H1 (cell line): ENCODE measurements at regions not wholly inside any gene's neighbourhood (a gene's known extent, or its start where the extent isn't known, plus 50 kb on each side); places are given as distances from the start of the nearest gene placed in this dataset.

Experiments
- CTCF ChIA-PET: fragments of 300-600 bp; sonication (Branson Sonifier 250); formaldehyde crosslinking; loops from one replicate; lab custom pipeline; 2021; ENCODE audit not compliant: partially characterized antibody; lab: Charles Lee
- POLR2A ChIA-PET: fragments of 300-600 bp; sonication (Branson Sonifier 250); formaldehyde crosslinking; loops from one replicate; lab custom pipeline; 2021; ENCODE audit warnings: inconsistent platforms; ENCODE audit not compliant: partially characterized antibody; lab: Charles Lee
- DNase-seq, 2 experiments: peaks; one replicate each; pipeline versions ENCODE4 v3.0.0 to v3.0.0-alpha.2; 2010 to 2022; ENCODE audit warnings: low spot score in 2 of 2, low read depth in 1 of 2, mixed read lengths in 1 of 2
- FAIRE-seq: peaks from 2 replicates; lab custom pipeline; 2011; peaks lifted over from hg19 to GRCh38; lab: Jason Lieb, UNC
- H2AFZ ChIP-seq: 2 replicates; pipeline ENCODE4 v1.8.1; 2012; ENCODE audit warnings: low read length, inconsistent platforms
- H2AK5ac ChIP-seq: 2 replicates; pipeline ENCODE4 v1.6.1; 2013; ENCODE audit warnings: low read depth, low read length
- H2BK120ac ChIP-seq: replicated peaks from 2 replicates; pipeline ENCODE3; 2013; ENCODE audit warnings: low read depth, low read length, inconsistent platforms
- H2BK12ac ChIP-seq: 2 replicates; pipeline ENCODE4 v1.6.1; 2013; ENCODE audit warnings: low read depth, low read length
- H2BK15ac ChIP-seq: 2 replicates; pipeline ENCODE4 v1.6.1; 2013; ENCODE audit warnings: low read length
- H2BK20ac ChIP-seq: 2 replicates; pipeline ENCODE4 v1.6.1; 2013; ENCODE audit warnings: low read length
- H2BK5ac ChIP-seq: 2 replicates; pipeline ENCODE4 v1.6.1; 2013; ENCODE audit warnings: low read depth, low read length
- H3K14ac ChIP-seq: 2 replicates; pipeline ENCODE4 v1.6.1; 2013; ENCODE audit warnings: inconsistent platforms; ENCODE audit not compliant: insufficient read length
- H3K18ac ChIP-seq: 2 replicates; pipeline ENCODE4 v1.6.1; 2013; ENCODE audit warnings: low read length; ENCODE audit errors: extremely low read depth
- H3K23ac ChIP-seq: 2 replicates; pipeline ENCODE4 v1.6.1; 2013; ENCODE audit warnings: inconsistent platforms; ENCODE audit not compliant: insufficient read length
- H3K23me2 ChIP-seq: 2 replicates; pipeline ENCODE4 v1.6.1; 2013; ENCODE audit warnings: low read depth, low read length
- H3K27ac ChIP-seq: 2 replicates; pipeline ENCODE4 v1.6.1; 2011; ENCODE audit warnings: low read depth, low read length, inconsistent platforms
- H3K27me3 ChIP-seq, 4 experiments: replicated peaks in 1 of 4; 1 replicate in 1 of 4; 2 replicates in 3 of 4; pipeline versions ENCODE4 v1.6.1 to v1.8.1; 2011 to 2013; ENCODE audit warnings: low read length in 3 of 4, mild to moderate bottlenecking in 3 of 4, inconsistent platforms in 2 of 4, mixed read lengths in 2 of 4, moderate library complexity in 1 of 4; ENCODE audit not compliant: control insufficient read depth in 3 of 4, insufficient read depth in 3 of 4; ENCODE audit errors: extremely low read depth in 1 of 4
- H3K36me3 ChIP-seq, 4 experiments: 2 replicates each; pipeline versions ENCODE4 v1.6.1 to v1.8.1; 2011 to 2013; ENCODE audit warnings: mild to moderate bottlenecking in 4 of 4, low read length in 3 of 4, moderate library complexity in 2 of 4, control low read depth in 1 of 4, inconsistent platforms in 1 of 4; ENCODE audit not compliant: insufficient read depth in 4 of 4, control insufficient read depth in 2 of 4
- H3K4ac ChIP-seq: replicated peaks from 2 replicates; pipeline ENCODE3; 2013; ENCODE audit warnings: low read length, low read depth, mixed read lengths, inconsistent platforms; ENCODE audit not compliant: insufficient read length
- H3K4me1 ChIP-seq, 4 experiments: replicated peaks in 1 of 4; 1 replicate in 1 of 4; 2 replicates in 3 of 4; pipeline versions ENCODE4 v1.6.1 to v1.8.1; 2011 to 2013; ENCODE audit warnings: low read length in 3 of 4, inconsistent platforms in 2 of 4, mixed read lengths in 1 of 4; ENCODE audit not compliant: insufficient read depth in 4 of 4, control insufficient read depth in 3 of 4
- H3K4me2 ChIP-seq, 2 experiments: 2 replicates each; pipeline versions ENCODE4 v1.6.1 to v1.8.1; 2011 to 2013; ENCODE audit warnings: low read depth in 2 of 2, low read length in 2 of 2, control low read depth in 1 of 2, inconsistent platforms in 1 of 2, mild to moderate bottlenecking in 1 of 2; ENCODE audit not compliant: insufficient read depth in 1 of 2
- H3K4me3 ChIP-seq, 4 experiments: fragments of 200-600, 300-600 bp in 1 of 4; sonication (generic), shearing (Covaris generic), sonication (Bioruptor Twin) in 1 of 4; 2 replicates each; pipeline versions ENCODE4 v1.5.1 to v1.8.1; 2011 to 2016; ENCODE audit warnings: low read length in 4 of 4, low read depth in 3 of 4, control low read depth in 2 of 4, inconsistent platforms in 2 of 4, mild to moderate bottlenecking in 2 of 4, mixed read lengths in 1 of 4, moderate library complexity in 1 of 4; ENCODE audit not compliant: insufficient read depth in 2 of 4; ENCODE audit errors: extremely low read depth in 1 of 4
- H3K56ac ChIP-seq: replicated peaks from 2 replicates; pipeline ENCODE3; 2013; ENCODE audit warnings: low read depth, mild to moderate bottlenecking, mixed read lengths, low read length, inconsistent platforms; ENCODE audit not compliant: insufficient read length
- H3K79me1 ChIP-seq: 2 replicates; pipeline ENCODE4 v1.6.1; 2013; ENCODE audit warnings: low read depth, low read length, control low read depth
- H3K79me2 ChIP-seq, 2 experiments: 2 replicates each; pipeline versions ENCODE4 v1.6.1 to v1.8.1; 2012 to 2013; ENCODE audit warnings: low read length in 2 of 2, mild to moderate bottlenecking in 2 of 2, inconsistent platforms in 1 of 2; ENCODE audit not compliant: insufficient read depth in 2 of 2, control insufficient read depth in 1 of 2
- H3K9ac ChIP-seq, 4 experiments: replicated peaks in 1 of 4; 1 replicate in 1 of 4; 2 replicates in 3 of 4; pipeline versions ENCODE4 v1.6.1 to v1.8.1; 2011 to 2013; ENCODE audit warnings: low read depth in 3 of 4, low read length in 3 of 4, control low read depth in 2 of 4, mild to moderate bottlenecking in 2 of 4, moderate library complexity in 2 of 4, inconsistent platforms in 1 of 4; ENCODE audit errors: extremely low read depth in 1 of 4
- H3K9me3 ChIP-seq, 2 experiments: 2 replicates each; pipeline versions ENCODE4 v1.6.1 to v1.8.1; 2012 to 2013; ENCODE audit warnings: mild to moderate bottlenecking in 2 of 2, moderate library complexity in 2 of 2, control low read depth in 1 of 2, inconsistent platforms in 1 of 2, low read depth in 1 of 2, low read length in 1 of 2, mixed read lengths in 1 of 2; ENCODE audit not compliant: insufficient read depth in 2 of 2
- H4K20me1 ChIP-seq, 2 experiments: replicated peaks in 1 of 2; 2 replicates each; pipeline versions ENCODE3 to v1.8.1; 2011 to 2013; ENCODE audit warnings: inconsistent platforms in 2 of 2, low read length in 2 of 2, mild to moderate bottlenecking in 1 of 2; ENCODE audit not compliant: insufficient read depth in 2 of 2, control insufficient read depth in 1 of 2
- H4K5ac ChIP-seq: 2 replicates; pipeline ENCODE4 v1.6.1; 2013; ENCODE audit warnings: low read length, low read depth, mixed read lengths, inconsistent platforms; ENCODE audit not compliant: insufficient read length
- H4K8ac ChIP-seq: 2 replicates; pipeline ENCODE4 v1.8.0; 2013; ENCODE audit warnings: mild to moderate bottlenecking, moderate library complexity, low read length, inconsistent platforms; ENCODE audit not compliant: insufficient read depth; ENCODE audit errors: extremely low read depth
- H4K91ac ChIP-seq: replicated peaks from 2 replicates; pipeline ENCODE3; 2013; ENCODE audit warnings: low read length, mixed read lengths, inconsistent platforms; ENCODE audit not compliant: insufficient read length
- BCL11A ChIP-seq, 2 experiments: IDR thresholded peaks; one replicate each; pipeline ENCODE4 v1.6.1; 2011; ENCODE audit warnings: low read depth in 2 of 2, low read length in 2 of 2, mild to moderate bottlenecking in 2 of 2
- CBX8 ChIP-seq: fragments of 300-800, 300-1000 bp; sonication (generic); IDR thresholded peaks from 2 replicates; pipeline ENCODE4 v1.7.1; 2016; ENCODE audit warnings: low read depth, low read length, borderline replicate concordance
- EGR1 ChIP-seq: IDR thresholded peaks from 2 replicates; pipeline ENCODE4 v1.6.1; 2011; ENCODE audit warnings: low read depth, low read length, borderline replicate concordance
- HDAC2 ChIP-seq, 2 experiments: fragments of 300-600 bp in 1 of 2; sonication (generic) in 1 of 2; IDR thresholded peaks; 2 replicates each; pipeline ENCODE4 v1.6.1; 2011 to 2012; ENCODE audit warnings: low read depth in 2 of 2, low read length in 2 of 2, mild to moderate bottlenecking in 2 of 2, moderate library complexity in 2 of 2, borderline replicate concordance in 1 of 2, inconsistent platforms in 1 of 2
- JUN ChIP-seq: IDR thresholded peaks from 2 replicates; pipeline ENCODE4 v1.6.1; 2011; ENCODE audit warnings: low read depth, mild to moderate bottlenecking, improper control_type of control experiment, low read length
- JUND ChIP-seq: IDR thresholded peaks from 2 replicates; pipeline ENCODE4 v1.6.1; 2011; ENCODE audit warnings: mild to moderate bottlenecking, improper control_type of control experiment, low read length
- POLR2AphosphoS5 ChIP-seq: IDR thresholded peaks from 2 replicates; pipeline ENCODE4 v1.6.1; 2011; ENCODE audit warnings: low read depth, low read length
- RAD21 ChIP-seq, 2 experiments: IDR thresholded peaks in 1 of 2; conservative IDR thresholded peaks in 1 of 2; 2 replicates each; pipeline ENCODE4 v1.6.1; 2011; ENCODE audit warnings: low read depth in 2 of 2, low read length in 2 of 2, improper control_type of control experiment in 1 of 2, inconsistent platforms in 1 of 2, mild to moderate bottlenecking in 1 of 2, moderate library complexity in 1 of 2
- SIN3A ChIP-seq, 2 experiments: IDR thresholded peaks in 1 of 2; conservative IDR thresholded peaks in 1 of 2; 2 replicates each; pipeline ENCODE4 v1.6.1; 2011 to 2012; ENCODE audit warnings: low read length in 2 of 2, improper control_type of control experiment in 1 of 2, low read depth in 1 of 2, mild to moderate bottlenecking in 1 of 2
- SP4 ChIP-seq: IDR thresholded peaks from 2 replicates; pipeline ENCODE4 v1.6.1; 2012; ENCODE audit warnings: low read length, inconsistent platforms
- WGBS, 2 experiments: shearing (Covaris generic) in 1 of 2; methylation state at CpG; one replicate each; pipeline versions ENCODE4 v1.1.6 to v1.1.7; 2013 to 2015; ENCODE audit warnings: low lambda C conversion rate in 2 of 2, mixed read lengths in 2 of 2, inconsistent platforms in 1 of 2, low coverage in 1 of 2, missing lambda C conversion rate in 1 of 2; ENCODE audit not compliant: insufficient replicate concordance in 2 of 2, insufficient coverage in 1 of 2, insufficient read length in 1 of 2; ENCODE audit errors: extremely low coverage in 1 of 2, missing lambda C conversion rate in 1 of 2; 5-methylcytosine and 5-hydroxymethylcytosine counted together
- TF ChIP-seq, protein P1 (sequence below), 3 experiments: IDR thresholded peaks; 1 replicate in 2 of 3; 2 replicates in 1 of 3; pipeline versions ENCODE4 v1.5.1 to v1.6.1; 2011; ENCODE audit warnings: low read length in 3 of 3, mild to moderate bottlenecking in 3 of 3, inconsistent platforms in 2 of 3, low read depth in 1 of 3, moderate library complexity in 1 of 3; ENCODE audit not compliant: insufficient read depth in 1 of 3; ENCODE audit errors: control extremely low read depth in 1 of 3

DNA sequence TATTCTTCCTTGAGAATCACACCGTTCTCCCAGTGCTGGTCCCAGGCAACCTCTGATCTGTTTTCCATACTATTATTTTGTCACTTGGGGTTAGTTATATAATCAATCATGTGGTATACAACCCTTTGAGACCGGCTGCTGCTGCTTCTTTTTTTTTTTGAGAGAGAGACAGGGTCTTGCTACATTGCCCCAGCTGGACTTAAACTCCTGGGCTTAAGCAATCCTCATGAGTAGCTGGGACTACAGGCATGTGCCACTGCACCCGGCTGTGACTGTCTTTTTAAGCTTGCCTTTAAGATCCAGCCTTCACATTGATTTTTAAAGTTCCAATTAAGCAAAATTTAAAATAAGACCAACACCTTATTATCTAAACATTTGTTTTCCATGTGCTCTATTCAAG is 86.7 kb upstream of the EXOC1L start:
- WGBS, 2 experiments: 91% methylated on average over 3 of the region's 3 CpGs; no CpG with 5 or more reads in 1 of the 2 experiments
- H4K91ac ChIP-seq: no peak overlapping the region
- no peak overlapping the region for H3K4me2 ChIP-seq
- H3K4ac ChIP-seq: no peak overlapping the region
- no peaks in the 10 kb centered on the region for H4K20me1 ChIP-seq
- no peak overlapping the region for H3K18ac ChIP-seq
- no peaks in the 10 kb centered on the region for H3K23me2 ChIP-seq
- H3K9me3 ChIP-seq: no peaks in the 10 kb centered on the region
- no peaks in the 10 kb centered on the region for H3K27me3 ChIP-seq
- no peak overlapping the region for H2BK12ac ChIP-seq
- CTCF ChIA-PET: no interaction called here
- no peak overlapping the region for H3K56ac ChIP-seq
- H3K79me2 ChIP-seq: no peaks in the 10 kb centered on the region
- H4K8ac ChIP-seq: no peak overlapping the region
- no peaks in the 10 kb centered on the region for H3K4me1 ChIP-seq
- no peak overlapping the region for H3K9ac ChIP-seq
- POLR2A ChIA-PET: no interaction called here
- H3K36me3 ChIP-seq: no peaks in the 10 kb centered on the region
- no peak overlapping the region for H2BK15ac ChIP-seq
- no peak overlapping the region for H2BK120ac ChIP-seq
- no peak overlapping the region for H3K23ac ChIP-seq
- no peak overlapping the region for H2AK5ac ChIP-seq
- no peak overlapping the region for H2BK5ac ChIP-seq
- H3K27ac ChIP-seq: no peak overlapping the region
- DNase-seq (no peak), FAIRE-seq (no peak)
- no peak overlapping the region for H2BK20ac ChIP-seq
- no peak overlapping the region for H3K4me3 ChIP-seq
- no peak overlapping the region for H4K5ac ChIP-seq
- H3K14ac ChIP-seq: no peak overlapping the region
- no peak overlapping the region for H2AFZ ChIP-seq
- no peaks in the 10 kb centered on the region for H3K79me1 ChIP-seq
- TF ChIP-seq HDAC2 (IDR thresholded peaks at IDR 0.05; ENCODE audit: borderline replicate concordance in 1 of 2, low read depth in 2 of 2, low read length in 2 of 2) (no peak), CBX8 (no peak), JUN (no peak), POLR2AphosphoS5 (no peak), JUND (no peak), BCL11A (IDR thresholded peaks at IDR 0.05; ENCODE audit: low read depth in 2 of 2, low read length in 2 of 2) (no peak), EGR1 (no peak), SIN3A (conservative IDR thresholded peaks at IDR 0.05 in 1 of 2, IDR thresholded peaks at IDR 0.05 in 1 of 2; ENCODE audit: low read depth in 1 of 2, low read length in 2 of 2) (no peak), SP4 (no peak), RAD21 (IDR thresholded peaks at IDR 0.05 in 1 of 2, conservative IDR thresholded peaks at IDR 0.05 in 1 of 2; ENCODE audit: low read depth in 2 of 2, low read length in 2 of 2) (no peak)
- TF ChIP-seq, protein P1, sequence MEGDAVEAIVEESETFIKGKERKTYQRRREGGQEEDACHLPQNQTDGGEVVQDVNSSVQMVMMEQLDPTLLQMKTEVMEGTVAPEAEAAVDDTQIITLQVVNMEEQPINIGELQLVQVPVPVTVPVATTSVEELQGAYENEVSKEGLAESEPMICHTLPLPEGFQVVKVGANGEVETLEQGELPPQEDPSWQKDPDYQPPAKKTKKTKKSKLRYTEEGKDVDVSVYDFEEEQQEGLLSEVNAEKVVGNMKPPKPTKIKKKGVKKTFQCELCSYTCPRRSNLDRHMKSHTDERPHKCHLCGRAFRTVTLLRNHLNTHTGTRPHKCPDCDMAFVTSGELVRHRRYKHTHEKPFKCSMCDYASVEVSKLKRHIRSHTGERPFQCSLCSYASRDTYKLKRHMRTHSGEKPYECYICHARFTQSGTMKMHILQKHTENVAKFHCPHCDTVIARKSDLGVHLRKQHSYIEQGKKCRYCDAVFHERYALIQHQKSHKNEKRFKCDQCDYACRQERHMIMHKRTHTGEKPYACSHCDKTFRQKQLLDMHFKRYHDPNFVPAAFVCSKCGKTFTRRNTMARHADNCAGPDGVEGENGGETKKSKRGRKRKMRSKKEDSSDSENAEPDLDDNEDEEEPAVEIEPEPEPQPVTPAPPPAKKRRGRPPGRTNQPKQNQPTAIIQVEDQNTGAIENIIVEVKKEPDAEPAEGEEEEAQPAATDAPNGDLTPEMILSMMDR (IDR thresholded peaks at IDR 0.05; ENCODE audit: control extremely low read depth in 1 of 3, insufficient read depth in 1 of 3, low read depth in 1 of 3, low read length in 3 of 3): no peak
